HEK293 (cell line): ENCODE measurements at regions not wholly inside any gene's neighbourhood (a gene's known extent, or its start where the extent isn't known, plus 50 kb on each side); places are given as distances from the start of the nearest gene placed in this dataset.
A peak's percentile ranks its signal among the peaks of the same experiment; 100 is the strongest.

ENCODE experiments used
- CTCF ChIA-PET: fragments of 350-600 bp; formaldehyde crosslinking; extraction: SDS; loops from one replicate; lab custom pipeline; 2021; ENCODE audit warnings: antibody characterized with exemption; lab: Yijun Ruan, JAX
- POLR2A ChIA-PET: fragments of 300-600 bp; formaldehyde crosslinking; extraction: SDS; loops from one replicate; lab custom pipeline; 2020; ENCODE audit warnings: antibody characterized with exemption, inconsistent platforms; lab: Yijun Ruan, JAX
- H3K27ac ChIP-seq: fragments of 200-500 bp; sonication (Bioruptor generic); 2 replicates; pipeline ENCODE4 v1.5.1; 2014; ENCODE audit warnings: low read depth, low read length, control low read depth, inconsistent platforms; ENCODE audit errors: extremely low read depth
- H3K36me3 ChIP-seq, 2 experiments: fragments of 200-500 bp in 1 of 2; sonication (Bioruptor generic) in 1 of 2; 1 replicate in 1 of 2; 2 replicates in 1 of 2; pipeline ENCODE4 v1.5.1; 2014 to 2017; ENCODE audit warnings: inconsistent platforms in 2 of 2, low read length in 2 of 2; ENCODE audit not compliant: control insufficient read depth in 2 of 2, insufficient read depth in 1 of 2
- H3K4me1 ChIP-seq: fragments of 200-500 bp; sonication (Bioruptor generic); 2 replicates; pipeline ENCODE4 v1.5.1; 2014; ENCODE audit warnings: mild to moderate bottlenecking, low read length, inconsistent platforms; ENCODE audit not compliant: control insufficient read depth, insufficient read depth
- H3K4me3 ChIP-seq: 2 replicates; pipeline ENCODE4 v1.5.1; 2011; ENCODE audit warnings: low read depth, mild to moderate bottlenecking, control low read depth, low read length, moderate library complexity
- H3K9me3 ChIP-seq: fragments of 200-500 bp; sonication (Bioruptor generic); 2 replicates; pipeline ENCODE4 v1.5.1; 2014; ENCODE audit warnings: low read depth, low read length, inconsistent platforms; ENCODE audit not compliant: control insufficient read depth, insufficient read depth
- YY2 ChIP-seq: fragments of 450-650 bp; formaldehyde crosslinking; IDR thresholded peaks from 2 replicates; pipeline ENCODE4 v1.5.1; 2016; ENCODE audit warnings: missing biosample characterization, missing genetic modification characterization
- ZBTB8A ChIP-seq: fragments of 450-650 bp; formaldehyde crosslinking; IDR thresholded peaks from 2 replicates; pipeline ENCODE4 v1.5.1; 2016; ENCODE audit warnings: missing biosample characterization, missing genetic modification characterization
- ZFP69B ChIP-seq: fragments of 450-650 bp; formaldehyde crosslinking; IDR thresholded peaks from 2 replicates; pipeline ENCODE4 v1.5.1; 2016; ENCODE audit warnings: missing biosample characterization, missing genetic modification characterization
- ZNF138 ChIP-seq: fragments of 450-650 bp; formaldehyde crosslinking; IDR thresholded peaks from 2 replicates; pipeline ENCODE4 v1.5.1; 2016; ENCODE audit warnings: missing biosample characterization, missing genetic modification characterization, borderline replicate concordance
- ZNF146 ChIP-seq: fragments of 450-650 bp; formaldehyde crosslinking; IDR thresholded peaks from 2 replicates; pipeline ENCODE4 v1.5.1; 2016; ENCODE audit warnings: missing biosample characterization, missing genetic modification characterization
- ZNF211 ChIP-seq: fragments of 450-650 bp; formaldehyde crosslinking; IDR thresholded peaks from 2 replicates; pipeline ENCODE4 v1.5.1; 2016; ENCODE audit warnings: low read depth, missing biosample characterization, missing genetic modification characterization
- ZNF223 ChIP-seq: fragments of 450-650 bp; formaldehyde crosslinking; IDR thresholded peaks from 2 replicates; pipeline ENCODE4 v1.5.1; 2016; ENCODE audit warnings: missing biosample characterization, missing genetic modification characterization
- ZNF248 ChIP-seq: fragments of 450-650 bp; formaldehyde crosslinking; IDR thresholded peaks from 2 replicates; pipeline ENCODE4 v1.5.1; 2017; ENCODE audit warnings: missing biosample characterization, missing genetic modification characterization
- ZNF292 ChIP-seq: fragments of 450-650 bp; formaldehyde crosslinking; IDR thresholded peaks from 2 replicates; pipeline ENCODE4 v1.5.1; 2016; ENCODE audit warnings: low read depth, missing biosample characterization, missing genetic modification characterization, borderline replicate concordance
- ZNF391 ChIP-seq: fragments of 450-650 bp; formaldehyde crosslinking; IDR thresholded peaks from 2 replicates; pipeline ENCODE4 v1.5.1; 2016; ENCODE audit warnings: low read depth, missing biosample characterization, missing genetic modification characterization, borderline replicate concordance
- ZNF394 ChIP-seq: fragments of 450-650 bp; formaldehyde crosslinking; IDR thresholded peaks from 2 replicates; pipeline ENCODE4 v1.5.1; 2016; ENCODE audit warnings: missing biosample characterization, missing genetic modification characterization, mild to moderate bottlenecking, moderate library complexity, borderline replicate concordance
- ZNF426 ChIP-seq: fragments of 450-650 bp; formaldehyde crosslinking; IDR thresholded peaks from 2 replicates; pipeline ENCODE4 v1.5.1; 2017; ENCODE audit warnings: missing biosample characterization, missing genetic modification characterization, mild to moderate bottlenecking, inconsistent platforms, moderate library complexity
- ZNF624 ChIP-seq: fragments of 450-650 bp; formaldehyde crosslinking; IDR thresholded peaks from 2 replicates; pipeline ENCODE4 v1.5.1; 2017; ENCODE audit warnings: missing biosample characterization, missing genetic modification characterization
- ZSCAN16 ChIP-seq: fragments of 450-650 bp; formaldehyde crosslinking; IDR thresholded peaks from 2 replicates; pipeline ENCODE4 v1.5.1; 2016; ENCODE audit warnings: missing biosample characterization, missing genetic modification characterization
- TF ChIP-seq, protein P1 (sequence below): fragments of 450-650 bp; formaldehyde crosslinking; optimal IDR thresholded peaks from 2 replicates; pipeline ENCODE3; 2016; ENCODE audit warnings: missing biosample characterization, mild to moderate bottlenecking, missing genetic modification characterization
- TF ChIP-seq, protein P2 (sequence below): fragments of 450-650 bp; formaldehyde crosslinking; IDR thresholded peaks from 2 replicates; pipeline ENCODE4 v1.5.1; 2016; ENCODE audit warnings: missing biosample characterization, missing genetic modification characterization
- TF ChIP-seq, protein P3 (sequence below): fragments of 450-650 bp; formaldehyde crosslinking; IDR thresholded peaks from 2 replicates; pipeline ENCODE4 v1.5.1; 2016; ENCODE audit warnings: missing biosample characterization, missing genetic modification characterization, borderline replicate concordance
- TF ChIP-seq, protein P4 (sequence below): fragments of 450-650 bp; formaldehyde crosslinking; IDR thresholded peaks from 2 replicates; pipeline ENCODE4 v1.5.1; 2016; ENCODE audit warnings: missing biosample characterization, missing genetic modification characterization
- TF ChIP-seq, protein P5 (sequence below): fragments of 450-650 bp; formaldehyde crosslinking; IDR thresholded peaks from 2 replicates; pipeline ENCODE4 v1.5.1; 2016; ENCODE audit warnings: missing biosample characterization, missing genetic modification characterization

DNA sequence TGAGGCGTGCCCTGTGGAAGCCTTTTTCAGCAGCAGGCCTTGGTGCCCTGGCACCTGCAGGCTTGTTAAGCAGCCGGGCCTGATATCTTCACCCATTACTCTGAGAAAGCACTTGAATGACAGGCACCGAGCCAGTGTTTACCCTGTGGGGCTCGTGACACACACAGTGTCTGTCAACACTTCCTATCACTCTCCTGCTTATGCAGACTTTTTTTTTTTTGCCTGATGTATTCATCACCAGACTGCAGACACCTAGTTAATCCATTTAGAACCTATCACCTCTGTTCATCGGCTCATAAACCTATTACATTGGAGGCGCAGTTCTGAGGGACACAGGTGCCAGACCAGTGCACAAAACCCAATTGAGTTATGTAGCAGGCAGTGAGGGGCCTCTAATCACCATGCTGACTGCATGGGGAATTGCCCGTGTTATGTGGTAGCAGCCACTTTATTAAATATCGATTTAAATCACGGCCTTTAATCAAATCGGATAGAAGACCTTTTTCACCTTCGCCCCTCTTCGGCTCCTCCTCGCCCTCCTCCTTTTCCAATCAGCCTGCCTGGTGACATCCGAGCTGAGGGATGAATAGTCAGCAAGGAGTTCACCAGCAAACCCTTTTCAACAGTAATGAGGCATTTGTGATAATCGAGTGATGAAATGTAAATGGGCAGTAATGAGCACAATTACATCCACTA, 962.9 kb upstream of the SLC35B3 start:
- no peak overlapping the region for H3K27ac ChIP-seq
- no peak overlapping the region for H3K4me3 ChIP-seq
- ChIA-PET CTCF (no interaction called here), POLR2A (no interaction called here)
- no peaks in the 10 kb centered on the region for H3K9me3 ChIP-seq
- no peaks in the 10 kb centered on the region for H3K36me3 ChIP-seq
- peaks cover 16% of the 10 kb centered on the region for H3K4me1 ChIP-seq
- TF ChIP-seq ZSCAN16 (peak; percentile 82), ZNF248 (tag by site-specific recombination) (no peak)

DNA sequence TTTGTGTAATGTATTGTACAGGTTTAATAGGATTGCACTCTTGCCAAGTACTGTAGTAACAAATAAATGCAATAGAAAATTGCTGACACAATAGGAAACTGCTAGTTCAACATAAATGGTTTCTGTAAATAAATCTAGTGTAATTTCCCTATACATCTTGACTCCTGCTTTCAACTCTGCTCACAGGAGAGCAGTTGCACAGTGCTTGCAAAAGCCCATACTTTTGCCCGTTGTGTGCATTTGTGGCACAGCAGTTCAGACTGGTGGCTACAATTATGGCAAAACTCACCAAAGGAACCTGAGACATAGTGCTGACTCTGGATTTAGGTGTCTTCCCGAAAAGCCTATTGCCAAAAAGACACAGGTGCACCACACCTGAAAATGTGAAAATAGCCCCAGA, 953.3 kb upstream of the SLC35B3 start:
- CTCF ChIA-PET: interaction anchor here (0.7 kb wide), 1 partner anchor 138 kb away, joined by 3 read pairs; no protein-coding TSS in a partner anchor
- TF ChIP-seq ZNF391 (tag by site-specific recombination) (no peak), ZBTB8A (tag by site-specific recombination) (no peak), ZFP69B (tag by site-specific recombination) (no peak), ZNF426 (tag by site-specific recombination) (no peak), ZNF292 (no peak), ZNF146 (tag by site-specific recombination) (no peak), ZNF138 (tag by site-specific recombination) (no peak), YY2 (tag by site-specific recombination) (no peak), ZNF223 (tag by site-specific recombination) (no peak), ZNF624 (tag by site-specific recombination) (no peak), ZNF394 (tag by site-specific recombination) (no peak), ZNF211 (tag by site-specific recombination) (no peak)
- TF ChIP-seq, protein P1, sequence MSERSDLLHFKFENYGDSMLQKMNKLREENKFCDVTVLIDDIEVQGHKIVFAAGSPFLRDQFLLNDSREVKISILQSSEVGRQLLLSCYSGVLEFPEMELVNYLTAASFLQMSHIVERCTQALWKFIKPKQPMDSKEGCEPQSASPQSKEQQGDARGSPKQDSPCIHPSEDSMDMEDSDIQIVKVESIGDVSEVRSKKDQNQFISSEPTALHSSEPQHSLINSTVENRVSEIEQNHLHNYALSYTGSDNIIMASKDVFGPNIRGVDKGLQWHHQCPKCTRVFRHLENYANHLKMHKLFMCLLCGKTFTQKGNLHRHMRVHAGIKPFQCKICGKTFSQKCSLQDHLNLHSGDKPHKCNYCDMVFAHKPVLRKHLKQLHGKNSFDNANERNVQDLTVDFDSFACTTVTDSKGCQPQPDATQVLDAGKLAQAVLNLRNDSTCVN (tag by site-specific recombination): no peak
- TF ChIP-seq, protein P2, sequence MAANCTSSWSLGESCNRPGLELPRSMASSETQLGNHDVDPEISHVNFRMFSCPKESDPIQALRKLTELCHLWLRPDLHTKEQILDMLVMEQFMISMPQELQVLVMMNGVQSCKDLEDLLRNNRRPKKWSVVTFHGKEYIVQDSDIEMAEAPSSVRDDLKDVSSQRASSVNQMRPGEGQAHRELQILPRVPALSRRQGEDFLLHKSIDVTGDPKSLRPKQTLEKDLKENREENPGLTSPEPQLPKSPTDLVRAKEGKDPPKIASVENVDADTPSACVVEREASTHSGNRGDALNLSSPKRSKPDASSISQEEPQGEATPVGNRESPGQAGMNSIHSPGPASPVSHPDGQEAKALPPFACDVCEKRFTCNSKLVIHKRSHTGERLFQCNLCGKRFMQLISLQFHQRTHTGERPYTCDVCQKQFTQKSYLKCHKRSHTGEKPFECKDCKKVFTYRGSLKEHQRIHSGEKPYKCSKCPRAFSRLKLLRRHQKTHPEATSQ (tag by site-specific recombination): no peak
- TF ChIP-seq, protein P3, sequence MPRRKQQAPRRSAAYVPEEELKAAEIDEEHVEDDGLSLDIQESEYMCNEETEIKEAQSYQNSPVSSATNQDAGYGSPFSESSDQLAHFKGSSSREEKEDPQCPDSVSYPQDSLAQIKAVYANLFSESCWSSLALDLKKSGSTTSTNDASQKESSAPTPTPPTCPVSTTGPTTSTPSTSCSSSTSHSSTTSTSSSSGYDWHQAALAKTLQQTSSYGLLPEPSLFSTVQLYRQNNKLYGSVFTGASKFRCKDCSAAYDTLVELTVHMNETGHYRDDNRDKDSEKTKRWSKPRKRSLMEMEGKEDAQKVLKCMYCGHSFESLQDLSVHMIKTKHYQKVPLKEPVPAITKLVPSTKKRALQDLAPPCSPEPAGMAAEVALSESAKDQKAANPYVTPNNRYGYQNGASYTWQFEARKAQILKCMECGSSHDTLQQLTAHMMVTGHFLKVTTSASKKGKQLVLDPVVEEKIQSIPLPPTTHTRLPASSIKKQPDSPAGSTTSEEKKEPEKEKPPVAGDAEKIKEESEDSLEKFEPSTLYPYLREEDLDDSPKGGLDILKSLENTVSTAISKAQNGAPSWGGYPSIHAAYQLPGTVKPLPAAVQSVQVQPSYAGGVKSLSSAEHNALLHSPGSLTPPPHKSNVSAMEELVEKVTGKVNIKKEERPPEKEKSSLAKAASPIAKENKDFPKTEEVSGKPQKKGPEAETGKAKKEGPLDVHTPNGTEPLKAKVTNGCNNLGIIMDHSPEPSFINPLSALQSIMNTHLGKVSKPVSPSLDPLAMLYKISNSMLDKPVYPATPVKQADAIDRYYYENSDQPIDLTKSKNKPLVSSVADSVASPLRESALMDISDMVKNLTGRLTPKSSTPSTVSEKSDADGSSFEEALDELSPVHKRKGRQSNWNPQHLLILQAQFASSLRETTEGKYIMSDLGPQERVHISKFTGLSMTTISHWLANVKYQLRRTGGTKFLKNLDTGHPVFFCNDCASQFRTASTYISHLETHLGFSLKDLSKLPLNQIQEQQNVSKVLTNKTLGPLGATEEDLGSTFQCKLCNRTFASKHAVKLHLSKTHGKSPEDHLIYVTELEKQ (tag by site-specific recombination): no peak
- TF ChIP-seq, protein P4, sequence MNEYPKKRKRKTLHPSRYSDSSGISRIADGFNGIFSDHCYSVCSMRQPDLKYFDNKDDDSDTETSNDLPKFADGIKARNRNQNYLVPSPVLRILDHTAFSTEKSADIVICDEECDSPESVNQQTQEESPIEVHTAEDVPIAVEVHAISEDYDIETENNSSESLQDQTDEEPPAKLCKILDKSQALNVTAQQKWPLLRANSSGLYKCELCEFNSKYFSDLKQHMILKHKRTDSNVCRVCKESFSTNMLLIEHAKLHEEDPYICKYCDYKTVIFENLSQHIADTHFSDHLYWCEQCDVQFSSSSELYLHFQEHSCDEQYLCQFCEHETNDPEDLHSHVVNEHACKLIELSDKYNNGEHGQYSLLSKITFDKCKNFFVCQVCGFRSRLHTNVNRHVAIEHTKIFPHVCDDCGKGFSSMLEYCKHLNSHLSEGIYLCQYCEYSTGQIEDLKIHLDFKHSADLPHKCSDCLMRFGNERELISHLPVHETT (tag by site-specific recombination): no peak
- TF ChIP-seq, protein P5, sequence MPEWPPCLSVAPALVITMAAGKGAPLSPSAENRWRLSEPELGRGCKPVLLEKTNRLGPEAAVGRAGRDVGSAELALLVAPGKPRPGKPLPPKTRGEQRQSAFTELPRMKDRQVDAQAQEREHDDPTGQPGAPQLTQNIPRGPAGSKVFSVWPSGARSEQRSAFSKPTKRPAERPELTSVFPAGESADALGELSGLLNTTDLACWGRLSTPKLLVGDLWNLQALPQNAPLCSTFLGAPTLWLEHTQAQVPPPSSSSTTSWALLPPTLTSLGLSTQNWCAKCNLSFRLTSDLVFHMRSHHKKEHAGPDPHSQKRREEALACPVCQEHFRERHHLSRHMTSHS (tag by site-specific recombination): no peak

More for the DNA sequence above, 953.3 kb upstream of the SLC35B3 start:
- H3K27ac ChIP-seq: no peak overlapping the region
- no peaks in the 10 kb centered on the region for H3K4me1 ChIP-seq
- H3K4me3 ChIP-seq: no peak overlapping the region
- H3K36me3 ChIP-seq: no peaks in the 10 kb centered on the region
- H3K9me3 ChIP-seq: no peaks in the 10 kb centered on the region
- POLR2A ChIA-PET: no interaction called here
